ENCODE measurements at regions not wholly inside any gene's neighbourhood (a gene's known extent, or its start where the extent isn't known, plus 50 kb on each side); places are given as distances from the start of the nearest gene placed in this dataset.

- H3K27me3 ChIP-seq (ENCODE audit: insufficient read depth, poor library complexity, severe bottlenecking): no peaks in the 10 kb centered on the region
- H3K4me3 ChIP-seq (replicated peaks; ENCODE audit: insufficient read depth, low read length): no peak overlapping the region
- no peak for DNase-seq (ENCODE audit: low read depth in 1 of 2, low spot score in 1 of 2)
- no peak for TF ChIP-seq SPI1 (IDR thresholded peaks at IDR 0.05; ENCODE audit: borderline replicate concordance, low read depth)
- no peak for TF ChIP-seq CTCF (IDR thresholded peaks at IDR 0.05; ENCODE audit: insufficient read depth, low read length)
- no peak for TF ChIP-seq GABPA (IDR thresholded peaks at IDR 0.05; ENCODE audit: low read depth)
- TF ChIP-seq REST (IDR thresholded peaks at IDR 0.05; ENCODE audit: insufficient replicate concordance, low read depth): no peak
- TF ChIP-seq POLR2AphosphoS5 (IDR thresholded peaks at IDR 0.05; ENCODE audit: low read depth): no peak
- no peak overlapping the region for H3K27ac ChIP-seq (replicated peaks)
Measured at GRCh38 chr14:97388408-97388807, 591.2 kb downstream of the VRK1 start.

GRCh38 chr14:97390096-97390724, 593.0 kb downstream of the VRK1 start:
- Histone ChIP-seq H3K27me3 (ENCODE audit: insufficient read depth, poor library complexity, severe bottlenecking) (no peaks in the 10 kb centered on the region), H3K27ac (replicated peaks) (no peak overlapping the region), H3K4me3 (replicated peaks; ENCODE audit: insufficient read depth, low read length) (no peak overlapping the region)
- TF ChIP-seq POLR2AphosphoS5 (IDR thresholded peaks at IDR 0.05; ENCODE audit: low read depth) (no peak), SPI1 (IDR thresholded peaks at IDR 0.05; ENCODE audit: borderline replicate concordance, low read depth) (no peak), CTCF (IDR thresholded peaks at IDR 0.05; ENCODE audit: insufficient read depth, low read length) (no peak), GABPA (IDR thresholded peaks at IDR 0.05; ENCODE audit: low read depth) (no peak), REST (IDR thresholded peaks at IDR 0.05; ENCODE audit: insufficient replicate concordance, low read depth) (no peak)
- no peak for DNase-seq (ENCODE audit: low read depth in 1 of 2, low spot score in 1 of 2)

GRCh38 chr14:97393244-97393643, 596.1 kb downstream of the VRK1 start:
- TF ChIP-seq CTCF (IDR thresholded peaks at IDR 0.05; ENCODE audit: insufficient read depth, low read length) (no peak), GABPA (IDR thresholded peaks at IDR 0.05; ENCODE audit: low read depth) (no peak)
- Histone ChIP-seq H3K4me3 (replicated peaks; ENCODE audit: insufficient read depth, low read length) (no peak overlapping the region), H3K27ac (replicated peaks) (no peak overlapping the region), H3K27me3 (ENCODE audit: insufficient read depth, poor library complexity, severe bottlenecking) (no peaks in the 10 kb centered on the region)
- DNase-seq (ENCODE audit: low read depth in 1 of 2, low spot score in 1 of 2): no peak

GRCh38 chr14:97395068-97395467, 597.9 kb downstream of the VRK1 start:
- TF ChIP-seq POLR2AphosphoS5 (IDR thresholded peaks at IDR 0.05; ENCODE audit: low read depth): no peak
- no peak for TF ChIP-seq SPI1 (IDR thresholded peaks at IDR 0.05; ENCODE audit: borderline replicate concordance, low read depth)
- TF ChIP-seq GABPA (IDR thresholded peaks at IDR 0.05; ENCODE audit: low read depth): no peak
- TF ChIP-seq REST (IDR thresholded peaks at IDR 0.05; ENCODE audit: insufficient replicate concordance, low read depth): no peak
- H3K27me3 ChIP-seq (ENCODE audit: insufficient read depth, poor library complexity, severe bottlenecking): no peaks in the 10 kb centered on the region
- no peak overlapping the region for H3K27ac ChIP-seq (replicated peaks)
- DNase-seq (ENCODE audit: low read depth in 1 of 2, low spot score in 1 of 2): no peak
- H3K4me3 ChIP-seq (replicated peaks; ENCODE audit: insufficient read depth, low read length): no peak overlapping the region
